HFF-Myc (cell line): ENCODE measurements at regions not wholly inside any gene's neighbourhood (a gene's known extent, or its start where the extent isn't known, plus 50 kb on each side); places are given as distances from the start of the nearest gene placed in this dataset.
"Not testable (repeated sequence)": the region's sequence is repeated elsewhere in the genome, so short reads cannot be mapped to it uniquely, and the experiment has no call there.

ENCODE experiments used
- DNase-seq: peaks from one replicate; pipeline ENCODE4 v3.0.0-alpha.2; 2011; ENCODE audit warnings: low read depth; ENCODE audit errors: extremely low read depth
- H3K4me3 ChIP-seq: replicated peaks from 2 replicates; pipeline ENCODE4 v1.5.1; 2011; ENCODE audit warnings: low read depth, mild to moderate bottlenecking, control low read depth, low read length
- CTCF ChIP-seq: IDR thresholded peaks from 2 replicates; pipeline ENCODE4 v1.5.1; 2012; ENCODE audit warnings: mild to moderate bottlenecking, low read depth, low read length, control low read depth; ENCODE audit errors: missing control alignments

DNA sequence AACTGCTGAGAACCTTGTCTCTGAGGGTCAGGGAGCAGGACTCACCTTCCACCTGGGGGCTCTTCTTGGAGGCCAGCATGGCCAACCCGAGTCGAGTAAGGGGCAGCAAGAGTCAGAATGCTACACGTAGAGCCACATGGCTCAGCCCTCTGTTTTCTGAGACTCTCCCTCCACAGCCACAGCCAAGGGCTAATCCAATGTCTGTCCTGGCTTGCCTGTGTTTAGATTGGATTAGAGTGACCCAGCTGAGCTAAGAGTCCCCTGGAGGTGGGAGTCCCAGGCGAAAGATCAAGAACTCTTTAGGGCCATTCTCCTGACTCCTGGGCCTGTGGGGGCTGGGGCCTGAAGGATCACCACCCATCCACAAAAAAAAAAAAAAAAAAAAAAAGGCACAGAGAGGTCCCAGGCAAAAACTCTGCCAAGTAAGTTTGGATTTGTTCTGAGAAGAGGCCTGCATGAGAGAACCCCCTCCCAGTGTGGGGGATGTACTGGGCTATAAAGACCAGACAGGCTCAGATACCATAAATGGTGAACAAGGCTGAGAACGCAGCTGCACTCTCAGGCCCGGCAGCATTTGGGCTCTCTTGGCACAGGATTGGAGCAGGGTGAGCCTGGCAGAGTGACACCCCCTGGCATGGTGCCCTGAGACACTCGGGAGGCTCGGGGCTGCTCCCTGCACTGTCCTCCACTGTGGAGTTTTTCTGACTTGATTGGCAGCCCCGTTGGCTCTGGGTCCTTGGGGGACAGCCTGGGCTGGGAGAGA, 88.0 kb upstream of the OSBPL11 start:
- H3K4me3 ChIP-seq: no peak overlapping the region
- TF ChIP-seq CTCF: no peak
- no peak for DNase-seq

GRCh38 chr3:125684199-125684598, 88.9 kb upstream of the OSBPL11 start:
- peak; percentile 42 for TF ChIP-seq CTCF
- DNase-seq: no peak
- H3K4me3 ChIP-seq: no peak overlapping the region

GRCh38 chr3:125685741-125686140, 90.4 kb upstream of the OSBPL11 start:
- H3K4me3 ChIP-seq, DNase-seq: not testable (repeated sequence)

DNA sequence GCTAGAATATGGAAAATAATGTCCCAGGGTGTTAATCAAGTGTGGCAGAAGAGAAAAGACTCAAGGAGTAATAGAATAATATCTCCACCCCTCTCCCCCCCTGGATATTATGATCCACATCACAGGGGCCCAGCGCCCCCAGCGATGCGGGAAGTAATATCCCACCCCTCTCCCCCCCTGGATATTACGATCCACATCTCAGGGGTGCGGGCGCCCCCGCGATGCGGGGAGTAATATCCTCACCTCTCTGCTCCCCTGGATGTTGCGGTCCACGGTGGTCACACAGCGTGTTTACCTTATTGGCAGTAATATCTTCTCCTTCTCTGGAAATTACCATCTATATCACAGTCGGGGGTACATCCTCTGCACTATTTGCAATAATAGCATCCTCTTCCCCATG, 97.1 kb upstream of the OSBPL11 start:
- no peak overlapping the region for H3K4me3 ChIP-seq
- no peak for DNase-seq
- TF ChIP-seq CTCF: no peak

- DNase-seq: no peak
- TF ChIP-seq CTCF: no peak
Observed at GRCh38 chr3:125693887-125694286, 98.6 kb upstream of the OSBPL11 start.

GRCh38 chr3:125694761-125695294, 99.5 kb upstream of the OSBPL11 start:
- TF ChIP-seq CTCF: no peak
- no peak for DNase-seq

More at GRCh38 chr3:125693887-125694286, 98.6 kb upstream of the OSBPL11 start:
- H3K4me3 ChIP-seq: no peak overlapping the region

GRCh38 chr3:125695688-125696087, 100.4 kb upstream of the OSBPL11 start:
- H3K4me3 ChIP-seq: no peak overlapping the region
- no peak for DNase-seq
- TF ChIP-seq CTCF: no peak

More at GRCh38 chr3:125694761-125695294, 99.5 kb upstream of the OSBPL11 start:
- H3K4me3 ChIP-seq: no peak overlapping the region

- H3K4me3 ChIP-seq, DNase-seq: not testable (repeated sequence)
Observed at GRCh38 chr3:125697126-125697525, 101.8 kb upstream of the OSBPL11 start.

GRCh38 chr3:125697979-125698640, 102.8 kb upstream of the OSBPL11 start:
- H3K4me3 ChIP-seq: not testable (repeated sequence)

More at GRCh38 chr3:125697979-125698640, 102.8 kb upstream of the OSBPL11 start:
- DNase-seq: not testable (repeated sequence)
